Tibial nerve (tissue), 4 donors: ENCODE measurements at regions not wholly inside any gene's neighbourhood (a gene's known extent, or its start where the extent isn't known, plus 50 kb on each side); places are given as distances from the start of the nearest gene placed in this dataset.
"Not testable (repeated sequence)": the region's sequence is repeated elsewhere in the genome, so short reads cannot be mapped to it uniquely, and the experiment has no call there.

Experiments
- DNase-seq, 2 donors: peaks; one replicate each; pipeline ENCODE4 v3.0.0-alpha.2; 2019; ENCODE audit warnings: low spot score in 2 of 2
- H3K27ac ChIP-seq, 4 donors: fragments of 200-600 bp; sonication (generic) in 3 of 4; one replicate each; pipeline ENCODE4 v1.5.1; 2017 to 2019; ENCODE audit warnings: mild to moderate bottlenecking in 1 of 4
- H3K27me3 ChIP-seq, 2 donors: fragments of 200-600 bp; sonication (generic) in 1 of 2; one replicate each; pipeline versions ENCODE4 v1.5.1 to v1.6.0; 2017 to 2019
- H3K36me3 ChIP-seq, 3 donors: fragments of 200-600 bp; sonication (generic); one replicate each; pipeline ENCODE4 v1.5.1; 2018 to 2019
- H3K4me1 ChIP-seq, 4 donors: fragments of 200-600 bp; sonication (generic) in 3 of 4; one replicate each; pipeline ENCODE4 v1.5.1; 2017 to 2019
- H3K4me3 ChIP-seq, 4 donors: fragments of 200-600 bp; sonication (generic) in 3 of 4; one replicate each; pipeline ENCODE4 v1.5.1; 2017 to 2019; ENCODE audit warnings: mild to moderate bottlenecking in 1 of 4, moderate library complexity in 1 of 4
- H3K9me3 ChIP-seq, 4 donors: fragments of 200-600 bp; sonication (generic) in 3 of 4; one replicate each; pipeline ENCODE4 v1.5.1; 2017 to 2019
- CTCF ChIP-seq, 5 experiments: fragments of 200-600 bp in 3 of 5; fragments of 450-650 bp in 2 of 5; sonication (generic) in 3 of 5; IDR thresholded peaks; one replicate each; pipeline ENCODE4 v1.5.1; 2016 to 2019; ENCODE audit warnings: antibody characterized with exemption in 5 of 5, mild to moderate bottlenecking in 3 of 5, moderate library complexity in 2 of 5
- EP300 ChIP-seq, 2 donors: sonication (generic); formaldehyde crosslinking; IDR thresholded peaks; one replicate each; pipeline ENCODE4 v1.6.1; 2017; ENCODE audit warnings: antibody characterized with exemption in 2 of 2, mild to moderate bottlenecking in 1 of 2
- POLR2A ChIP-seq, 2 donors: fragments of 450-650 bp; IDR thresholded peaks; one replicate each; pipeline ENCODE4 v1.6.1; 2017; ENCODE audit warnings: antibody characterized with exemption in 2 of 2, mild to moderate bottlenecking in 2 of 2, moderate library complexity in 2 of 2
- WGBS, 2 donors: methylation state at CpG; one replicate each; pipeline ENCODE4 v1.1.5; 2018; 5-methylcytosine and 5-hydroxymethylcytosine counted together

- TF ChIP-seq POLR2A (IDR thresholded peaks at IDR 0.05): no peak
- TF ChIP-seq CTCF (IDR thresholded peaks at IDR 0.05): no peak
- TF ChIP-seq EP300 (IDR thresholded peaks at IDR 0.05): no peak
- no peaks in the 10 kb centered on the region for H3K27me3 ChIP-seq
- no peak for DNase-seq
- H3K4me3 ChIP-seq: no peak overlapping the region
- H3K9me3 ChIP-seq: peaks cover 0 to 3% (median 0%) of the 10 kb centered on the region in 4 donors
- 22 to 25% methylated on average over 7 of the region's 7 CpGs for WGBS, 2 donors
- no peaks in the 10 kb centered on the region for H3K36me3 ChIP-seq
- no peak overlapping the region for H3K27ac ChIP-seq
- H3K4me1 ChIP-seq: no peaks in the 10 kb centered on the region
Measured at GRCh38 chr21:22374218-22374969, 1376.2 kb downstream of the NCAM2 start.

GRCh38 chr21:22377795-22378194 lies 1379.6 kb downstream of the NCAM2 start:
- H3K27ac ChIP-seq, H3K4me1 ChIP-seq, H3K36me3 ChIP-seq, H3K9me3 ChIP-seq, H3K4me3 ChIP-seq, H3K27me3 ChIP-seq, DNase-seq: not testable (repeated sequence)
- WGBS, 2 donors: 89 to 95% methylated on average over 3 of the region's 3 CpGs

GRCh38 chr21:22393324-22393723 lies 1395.1 kb downstream of the NCAM2 start:
- no peak for TF ChIP-seq EP300 (IDR thresholded peaks at IDR 0.05)
- no peak for TF ChIP-seq POLR2A (IDR thresholded peaks at IDR 0.05)
- no peak for TF ChIP-seq CTCF (IDR thresholded peaks at IDR 0.05)
- no peak overlapping the region for H3K4me3 ChIP-seq
- no peaks in the 10 kb centered on the region for H3K36me3 ChIP-seq
- H3K9me3 ChIP-seq: no peaks in the 10 kb centered on the region
- no peak overlapping the region for H3K27ac ChIP-seq
- DNase-seq: no peak
- H3K4me1 ChIP-seq: no peaks in the 10 kb centered on the region
- H3K27me3 ChIP-seq: no peaks in the 10 kb centered on the region

GRCh38 chr21:22395965-22396364 lies 1397.8 kb downstream of the NCAM2 start:
- H3K9me3 ChIP-seq: no peaks in the 10 kb centered on the region
- no peak overlapping the region for H3K27ac ChIP-seq
- DNase-seq: no peak
- H3K4me3 ChIP-seq: no peak overlapping the region
- no peaks in the 10 kb centered on the region for H3K27me3 ChIP-seq
- TF ChIP-seq CTCF (IDR thresholded peaks at IDR 0.05): no peak
- no peaks in the 10 kb centered on the region for H3K4me1 ChIP-seq
- WGBS, 2 donors: 89 to 91% methylated on average over 6 of the region's 6 CpGs
- no peaks in the 10 kb centered on the region for H3K36me3 ChIP-seq

GRCh38 chr21:22399681-22400514 lies 1401.7 kb downstream of the NCAM2 start:
- DNase-seq: no peak
- Histone ChIP-seq H3K9me3 (no peaks in the 10 kb centered on the region), H3K27me3 (no peaks in the 10 kb centered on the region), H3K27ac (no peak overlapping the region), H3K36me3 (no peaks in the 10 kb centered on the region), H3K4me3 (no peak overlapping the region), H3K4me1 (no peaks in the 10 kb centered on the region)
- TF ChIP-seq CTCF (IDR thresholded peaks at IDR 0.05) (no peak), POLR2A (IDR thresholded peaks at IDR 0.05) (no peak), EP300 (IDR thresholded peaks at IDR 0.05) (no peak)
- WGBS, 2 donors: 70 to 80% methylated on average over 1 of the region's 1 CpG
